K562 (cell line): ENCODE measurements at regions not wholly inside any gene's neighbourhood (a gene's known extent, or its start where the extent isn't known, plus 50 kb on each side); places are given as distances from the start of the nearest gene placed in this dataset.
A peak's percentile ranks its signal among the peaks of the same experiment; 100 is the strongest.

ENCODE experiments used
- ATAC-seq: fragments of 200-7000 bp; cut with Tn5 transposase; 3 replicates; pipeline ENCODE4 v1.9.1; 2020; ENCODE audit warnings: moderate library complexity
- BruUV-seq: library from RNA; stranded (reverse); fragments of 400-500 nt; replicated peaks from 2 replicates; lab custom pipeline; 2021; lab: Mats Ljungman, UMichigan
- CTCF ChIA-PET: fragments of 300-600 bp; formaldehyde crosslinking; extraction: SDS; loops from one replicate; lab custom pipeline; 2021; ENCODE audit warnings: low intra/inter-chr PET ratio; lab: Yijun Ruan, JAX
- POLR2A ChIA-PET: fragments of 300-600, 350-650 bp; sonication (Branson Sonifier 250); formaldehyde crosslinking; extraction: SDS; loops from one replicate; lab custom pipeline; 2021; ENCODE audit warnings: antibody characterized with exemption, inconsistent platforms; lab: Yijun Ruan, JAX
- DNase-seq, 4 experiments: peaks; one replicate each; pipeline versions ENCODE4 v3.0.0 to v3.0.0-alpha.2; 2011 to 2018; ENCODE audit warnings: low spot score in 3 of 4, mixed read lengths in 3 of 4; ENCODE audit errors: extremely low read depth in 1 of 4
- FAIRE-seq: peaks from 2 replicates; lab custom pipeline; 2011; peaks lifted over from hg19 to GRCh38; lab: Jason Lieb, UNC
- H2AFZ ChIP-seq: 2 replicates; pipeline ENCODE4 v1.6.0; 2011; ENCODE audit warnings: low read depth, low read length, control low read depth, inconsistent platforms
- H3K27ac ChIP-seq: fragments of 200-600 bp; 3 replicates; pipeline ENCODE4 v1.8.0; 2011; ENCODE audit warnings: low read depth, mild to moderate bottlenecking, control low read depth, inconsistent platforms, low read length, moderate library complexity, mixed read lengths; ENCODE audit errors: extremely low read depth
- H3K27me3 ChIP-seq, 2 experiments: fragments of 300-600 bp in 1 of 2; 2 replicates in 1 of 2; 3 replicates in 1 of 2; pipeline versions ENCODE4 v1.6.0 to v1.8.0; 2011; ENCODE audit warnings: inconsistent platforms in 2 of 2, low read length in 2 of 2, mild to moderate bottlenecking in 1 of 2, mixed read lengths in 1 of 2, moderate library complexity in 1 of 2; ENCODE audit not compliant: control insufficient read depth in 2 of 2, insufficient read depth in 2 of 2
- H3K36me3 ChIP-seq: fragments of 300-600 bp; 3 replicates; pipeline ENCODE4 v1.8.0; 2011; ENCODE audit warnings: mild to moderate bottlenecking, low read length, inconsistent platforms; ENCODE audit not compliant: control insufficient read depth, insufficient read depth
- H3K4me1 ChIP-seq, 2 experiments: fragments of 200-600 bp in 1 of 2; replicated peaks in 1 of 2; 2 replicates in 1 of 2; 3 replicates in 1 of 2; pipeline versions ENCODE4 v1.5.1 to v1.8.0; 2011; ENCODE audit warnings: inconsistent platforms in 2 of 2, low read length in 2 of 2, mild to moderate bottlenecking in 1 of 2, mixed read lengths in 1 of 2, moderate library complexity in 1 of 2; ENCODE audit not compliant: control insufficient read depth in 2 of 2, insufficient read depth in 2 of 2
- H3K4me2 ChIP-seq: 2 replicates; pipeline ENCODE4 v1.6.1; 2011; ENCODE audit warnings: low read length, control low read depth, inconsistent platforms, mixed read lengths; ENCODE audit not compliant: insufficient read depth
- H3K4me3 ChIP-seq: fragments of 200-600 bp; sonication (generic), shearing (Covaris generic); 2 replicates; pipeline ENCODE4 v1.5.1; 2016; ENCODE audit warnings: control low read depth, inconsistent platforms
- H3K79me2 ChIP-seq: fragments of 200-600 bp; 3 replicates; pipeline ENCODE4 v1.8.0; 2011; ENCODE audit warnings: low read length, inconsistent platforms; ENCODE audit not compliant: control insufficient read depth, insufficient read depth
- H3K9ac ChIP-seq, 2 experiments: 2 replicates each; pipeline versions ENCODE4 v1.6.0 to v1.6.1; 2011; ENCODE audit warnings: low read depth in 2 of 2, low read length in 2 of 2, control low read depth in 1 of 2, inconsistent platforms in 1 of 2, mild to moderate bottlenecking in 1 of 2, mixed read lengths in 1 of 2; ENCODE audit not compliant: insufficient read depth in 1 of 2
- H3K9me1 ChIP-seq: one replicate; pipeline ENCODE4 v1.6.0; 2011; ENCODE audit warnings: inconsistent platforms, mild to moderate bottlenecking, low read length, moderate library complexity; ENCODE audit not compliant: control insufficient read depth, insufficient read depth
- H3K9me3 ChIP-seq: replicated peaks from 2 replicates; pipeline ENCODE4 v1.5.1; 2011; ENCODE audit warnings: low read depth, low read length, inconsistent platforms; ENCODE audit not compliant: control insufficient read depth, insufficient read depth
- H4K20me1 ChIP-seq: replicated peaks from 2 replicates; pipeline ENCODE4 v1.6.1; 2011; ENCODE audit warnings: low read length, inconsistent platforms, mixed read lengths; ENCODE audit not compliant: control insufficient read depth, insufficient read depth
- C11orf30 ChIP-seq: fragments of 450-650 bp; IDR thresholded peaks from 2 replicates; pipeline ENCODE4 v1.6.1; 2016; ENCODE audit warnings: low read depth, mild to moderate bottlenecking
- IRF2 ChIP-seq: sonication (generic); formaldehyde crosslinking; IDR thresholded peaks from 2 replicates; pipeline ENCODE4 v1.8.1; 2022; ENCODE audit warnings: mild to moderate bottlenecking, missing genetic modification reagents
- KLF1 ChIP-seq: fragments of 450-650 bp; IDR thresholded peaks from 2 replicates; pipeline ENCODE4 v1.6.1; 2016; ENCODE audit warnings: missing genetic modification characterization, missing compliant biosample characterization
- MAFG ChIP-seq: fragments of 450-650 bp; conservative IDR thresholded peaks from 2 replicates; pipeline ENCODE4 v1.6.1; 2016; ENCODE audit warnings: missing genetic modification characterization, missing compliant biosample characterization
- MBD1 ChIP-seq: fragments of 250-450 bp; sonication (Bioruptor Pico); IDR thresholded peaks from 2 replicates; pipeline ENCODE4 v1.8.0; 2022; ENCODE audit warnings: inconsistent platforms
- PHTF2 ChIP-seq: fragments of 250-450 bp; sonication (Bioruptor Pico); IDR thresholded peaks from 2 replicates; pipeline ENCODE4 v1.5.0; 2021; ENCODE audit warnings: mild to moderate bottlenecking
- RBM25 ChIP-seq: fragments of 200-400 bp; formaldehyde crosslinking; IDR thresholded peaks from 2 replicates; pipeline ENCODE4 v1.6.1; 2018; ENCODE audit warnings: low read length, low read depth, moderate library complexity; ENCODE audit not compliant: severe bottlenecking
- RCOR1 ChIP-seq, 2 experiments: IDR thresholded peaks; 2 replicates each; pipeline ENCODE4 v1.6.1; 2012; ENCODE audit warnings: low read depth in 2 of 2, low read length in 2 of 2, borderline replicate concordance in 1 of 2, improper control_type of control experiment in 1 of 2
- SIX5 ChIP-seq, 2 experiments: IDR thresholded peaks; 2 replicates each; pipeline ENCODE4 v1.6.1; 2011; ENCODE audit warnings: low read length in 2 of 2, borderline replicate concordance in 1 of 2, low read depth in 1 of 2, mild to moderate bottlenecking in 1 of 2, moderate library complexity in 1 of 2; ENCODE audit not compliant: insufficient read depth in 1 of 2
- ZNF239 ChIP-seq: fragments of 250-450 bp; sonication (Bioruptor Pico); IDR thresholded peaks from 2 replicates; pipeline ENCODE4 v1.4.0; 2020; ENCODE audit warnings: mild to moderate bottlenecking
- ZNF316 ChIP-seq: fragments of 450-650 bp; IDR thresholded peaks from 2 replicates; pipeline ENCODE4 v1.6.1; 2016
- WGBS: fragments of 100-300 bp; shearing (Covaris generic); methylation state at CpG from one replicate; pipeline ENCODE4 v1.1.6; 2016; ENCODE audit warnings: low coverage, mixed read lengths; ENCODE audit not compliant: insufficient coverage; ENCODE audit errors: missing lambda C conversion rate; 5-methylcytosine and 5-hydroxymethylcytosine counted together
- in situ Hi-C: fragments of 300-500 bp; cut with MboI; formaldehyde crosslinking; loops from 4 replicates; pipeline ENCODE4 v1.15.0; 2018; ENCODE audit warnings: inconsistent platforms, mixed read lengths
- intact Hi-C: fragments of 100-400 bp; cut with micrococcal nuclease; formaldehyde crosslinking; loops from 2 replicates; pipeline ENCODE4 v1.14.2; 2022

DNA sequence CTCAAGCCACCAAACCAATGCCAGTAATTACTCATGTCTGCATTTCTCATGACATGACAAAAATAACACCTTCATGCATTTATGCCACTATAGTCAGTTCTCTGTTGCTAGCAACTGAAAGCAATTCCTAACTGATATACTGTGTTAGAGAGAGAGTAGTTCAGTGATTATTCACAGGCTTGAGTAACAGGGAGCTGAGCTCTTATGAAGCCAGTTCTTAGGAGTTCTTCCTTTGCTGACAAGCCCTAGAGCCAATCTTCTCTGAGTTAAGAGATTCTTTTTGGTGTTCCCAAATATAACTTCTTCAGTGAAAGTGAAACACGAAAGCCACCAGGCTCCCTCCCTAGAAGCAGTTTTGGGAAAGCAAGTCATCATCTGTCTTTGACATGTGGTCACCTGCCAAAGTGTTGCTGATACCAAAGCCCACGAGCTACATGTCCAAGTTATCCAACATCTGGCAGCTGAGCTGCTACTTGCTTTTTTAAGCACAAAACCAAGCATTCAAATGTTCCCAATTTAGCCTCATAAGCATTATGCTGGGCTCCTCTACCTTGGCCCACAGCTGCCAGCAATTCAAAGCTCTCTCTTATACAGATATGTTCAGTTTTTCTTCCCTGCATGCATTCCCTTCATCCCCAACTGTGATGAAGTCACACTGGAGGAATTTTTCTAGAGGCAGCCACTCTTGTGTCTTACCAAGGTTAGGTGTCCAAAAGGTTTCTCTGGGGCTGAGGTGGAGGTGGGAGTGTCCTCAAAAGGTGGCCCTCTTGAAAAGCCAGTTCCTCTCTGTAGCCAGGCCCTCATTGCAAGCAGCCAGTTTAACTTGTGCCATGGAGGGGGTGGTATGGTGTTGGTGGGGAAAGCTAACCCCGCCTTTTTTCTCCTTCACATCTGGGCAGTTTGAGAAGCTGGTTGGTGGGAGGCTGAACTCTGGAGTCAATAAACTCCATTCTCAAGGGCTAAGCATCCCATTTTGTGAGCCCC, 92.7 kb upstream of the ARMC2 start:
- H3K9me3 ChIP-seq = no peaks in the 10 kb centered on the region
- H3K79me2 ChIP-seq = no peaks in the 10 kb centered on the region
- TF ChIP-seq ZNF316 = peak; percentile 49; the same call in 1 of the 2 replicates
- TF ChIP-seq C11orf30 = peak; percentile 7; the same call in 1 of the 2 replicates
- TF ChIP-seq KLF1 (tag) = no peak
- TF ChIP-seq MAFG (tag) = 0 out of 2 replicates have a peak, but pooled peaks have one; percentile 34
- in situ Hi-C loops = no loop called here
- no peak overlapping the region for H3K4me2 ChIP-seq
- no peaks in the 10 kb centered on the region for H3K36me3 ChIP-seq
- ChIA-PET POLR2A (interaction anchor here (0.6 to 0.9 kb wide), 2 partner anchors 8 to 50 kb away, joined by 3 read pairs; no protein-coding TSS in a partner anchor), CTCF (no interaction called here)
- no peak for FAIRE-seq
- peaks cover 32 to 69% of the 10 kb centered on the region in 2 experiments for H3K27me3 ChIP-seq
- no peak overlapping the region for H3K4me3 ChIP-seq
- no peak overlapping the region for H3K9ac ChIP-seq
- no peaks in the 10 kb centered on the region for H4K20me1 ChIP-seq
- peaks cover 4% of the 10 kb centered on the region for H3K9me1 ChIP-seq
- no peak overlapping the region for H2AFZ ChIP-seq
- no peak for DNase-seq
- no peaks in the 10 kb centered on the region; a peak in 1 of 5 replicates for H3K4me1 ChIP-seq
- no peak overlapping the region for H3K27ac ChIP-seq
- intact Hi-C loops = no loop called here
- WGBS = 5% methylated on average over 3 of the region's 3 CpGs
- ATAC-seq = no peak
- BruUV-seq = no TSS peak

DNA sequence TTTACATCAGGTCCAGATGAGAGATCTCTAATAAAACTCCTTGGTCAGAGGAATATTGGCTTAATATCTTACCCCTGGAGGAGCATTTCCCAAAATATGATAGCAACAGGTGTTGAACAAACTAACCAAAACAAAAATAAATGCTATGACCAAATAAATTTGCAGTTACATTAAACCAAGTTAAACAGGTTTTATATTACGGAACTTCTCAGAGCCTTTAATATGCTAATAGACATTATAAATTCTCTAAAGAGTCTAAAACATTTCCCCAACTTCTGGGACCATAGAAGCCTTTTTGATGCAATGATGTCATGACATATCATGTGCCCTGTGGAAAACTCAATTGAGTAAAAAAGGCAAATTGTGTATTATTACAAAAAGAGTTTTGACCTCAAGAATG, 90.9 kb upstream of the ARMC2 start:
- POLR2A ChIA-PET = no interaction called here
- FAIRE-seq = no peak
- Histone ChIP-seq H3K9me3 (no peaks in the 10 kb centered on the region), H3K36me3 (no peaks in the 10 kb centered on the region), H3K9ac (no peak overlapping the region), H3K4me3 (no peak overlapping the region), H3K4me2 (no peak overlapping the region), H3K79me2 (no peaks in the 10 kb centered on the region), H3K27ac (no peak overlapping the region), H3K4me1 (no peaks in the 10 kb centered on the region; a peak in 1 of 5 replicates), H3K27me3 (peaks cover 32 to 66% of the 10 kb centered on the region in 2 experiments), H2AFZ (no peak overlapping the region), H4K20me1 (peaks cover 3% of the 10 kb centered on the region; the same call in 1 of the 2 replicates), H3K9me1 (no peaks in the 10 kb centered on the region)
- WGBS = 67% methylated on average over 1 of the region's 1 CpG
- BruUV-seq = no TSS peak
- in situ Hi-C loops = no loop called here
- no peak for DNase-seq
- intact Hi-C loops = no loop called here
- ATAC-seq = no peak
- CTCF ChIA-PET = no interaction called here
- peak; percentile 15 for TF ChIP-seq RBM25
- no peak for TF ChIP-seq SIX5 (IDR thresholded peaks at IDR 0.05; ENCODE audit: borderline replicate concordance in 1 of 2, insufficient read depth in 1 of 2, low read depth in 1 of 2, low read length in 2 of 2)
- TF ChIP-seq IRF2 (CRISPR knock-in tag) = no peak
- no peak for TF ChIP-seq PHTF2
- no peak for TF ChIP-seq MBD1 (CRISPR knock-in tag)
- TF ChIP-seq RCOR1 (IDR thresholded peaks at IDR 0.05; ENCODE audit: borderline replicate concordance in 1 of 2, low read depth in 2 of 2, low read length in 2 of 2) = no peak
- peak; percentile 79 for TF ChIP-seq ZNF239 (CRISPR knock-in tag)
